CD4-positive, alpha-beta T cell treated with Interleukin-6 for 4 hours (primary cell): ENCODE measurements at regions not wholly inside any gene's neighbourhood (a gene's known extent, or its start where the extent isn't known, plus 50 kb on each side); places are given as distances from the start of the nearest gene placed in this dataset.
"Not testable (repeated sequence)": the region's sequence is repeated elsewhere in the genome, so short reads cannot be mapped to it uniquely, and the experiment has no call there.

ENCODE experiments used
- DNase-seq: peaks from one replicate; pipeline ENCODE4 v3.0.0-alpha.2; 2020; ENCODE audit warnings: mixed read lengths

- no peak for DNase-seq
Measured at GRCh38 chr11:25527841-25528240, 804.1 kb upstream of the ANO3 start.

- DNase-seq: no peak
Measured at GRCh38 chr11:25529572-25529971, 802.4 kb upstream of the ANO3 start.

- no peak for DNase-seq
Measured at GRCh38 chr11:25535467-25536272, 796.3 kb upstream of the ANO3 start.

DNA sequence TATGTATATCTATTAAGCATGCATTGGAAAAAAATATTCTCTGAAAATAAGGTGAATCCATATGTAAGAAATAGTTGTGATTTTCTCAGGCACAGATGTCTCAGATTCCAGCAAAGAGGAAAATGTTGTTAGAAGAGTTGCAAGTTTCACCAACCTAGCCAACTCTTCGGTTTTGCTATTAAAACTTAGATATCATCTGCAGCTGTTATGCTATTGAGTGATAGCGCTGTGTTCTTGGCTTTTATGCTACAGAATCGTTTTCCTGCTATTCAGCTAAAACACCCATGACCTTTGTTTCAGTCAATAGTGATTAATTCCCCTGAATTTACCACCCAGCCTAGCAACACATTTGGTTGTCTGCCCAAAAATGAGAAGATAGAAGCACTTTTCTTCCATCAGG lies 795.6 kb upstream of the ANO3 start:
- DNase-seq: no peak

DNA sequence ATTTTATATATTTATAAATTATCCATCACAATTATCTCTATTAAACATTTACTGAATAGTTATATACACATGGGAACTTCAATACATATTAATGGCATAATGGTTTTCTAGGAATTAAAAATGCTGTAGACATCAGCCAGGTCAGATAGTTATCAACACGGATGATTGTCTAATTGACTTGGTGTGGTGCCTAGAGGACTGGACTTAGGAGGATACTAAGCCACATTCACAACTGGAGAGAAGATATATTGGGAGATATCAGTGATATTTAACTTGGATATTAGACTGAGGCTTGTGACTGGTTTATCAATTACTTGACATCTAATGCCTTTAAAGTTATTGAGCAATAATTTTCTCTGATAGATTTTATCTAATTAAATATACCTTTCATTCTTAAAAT lies 794.5 kb upstream of the ANO3 start:
- no peak for DNase-seq

DNA sequence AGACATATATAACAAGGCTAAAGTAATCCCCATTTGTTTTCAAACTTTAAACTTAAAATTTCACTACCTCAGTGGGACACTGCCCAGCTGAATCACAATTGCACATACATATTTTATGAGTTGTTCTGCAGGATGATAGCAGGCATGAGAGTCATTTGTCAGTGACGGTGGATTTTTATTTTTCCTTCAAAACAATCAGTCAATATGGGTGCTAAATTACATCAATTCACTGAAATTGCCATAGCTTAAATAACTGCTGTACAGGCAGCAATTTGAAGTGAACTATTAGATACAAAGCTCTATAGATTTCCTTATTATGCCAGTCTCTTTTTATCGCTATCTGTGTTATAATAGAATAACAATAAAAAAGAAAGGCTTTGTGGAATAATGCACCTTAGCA lies 784.6 kb upstream of the ANO3 start:
- DNase-seq: no peak

GRCh38 chr11:25562417-25562816 lies 769.5 kb upstream of the ANO3 start:
- DNase-seq: no peak

DNA sequence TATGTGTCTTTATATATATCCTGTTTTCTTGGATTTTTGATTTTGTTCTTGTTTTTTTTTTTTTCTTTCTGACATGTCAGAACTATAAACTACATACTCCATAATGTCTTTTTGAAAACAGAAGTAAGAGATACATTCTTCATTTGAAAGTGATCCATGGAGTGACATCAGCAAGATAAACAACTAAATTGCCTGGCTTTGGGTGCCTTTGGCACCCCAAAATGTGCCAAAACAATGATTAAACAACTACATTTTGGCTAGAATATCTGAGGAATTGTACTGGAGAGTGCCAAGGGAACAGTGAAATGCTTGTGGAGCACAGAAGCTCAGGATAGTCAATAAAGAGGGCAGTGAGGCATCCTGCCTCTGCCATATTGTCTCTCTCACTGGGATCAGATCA lies 766.1 kb upstream of the ANO3 start:
- no peak for DNase-seq

DNA sequence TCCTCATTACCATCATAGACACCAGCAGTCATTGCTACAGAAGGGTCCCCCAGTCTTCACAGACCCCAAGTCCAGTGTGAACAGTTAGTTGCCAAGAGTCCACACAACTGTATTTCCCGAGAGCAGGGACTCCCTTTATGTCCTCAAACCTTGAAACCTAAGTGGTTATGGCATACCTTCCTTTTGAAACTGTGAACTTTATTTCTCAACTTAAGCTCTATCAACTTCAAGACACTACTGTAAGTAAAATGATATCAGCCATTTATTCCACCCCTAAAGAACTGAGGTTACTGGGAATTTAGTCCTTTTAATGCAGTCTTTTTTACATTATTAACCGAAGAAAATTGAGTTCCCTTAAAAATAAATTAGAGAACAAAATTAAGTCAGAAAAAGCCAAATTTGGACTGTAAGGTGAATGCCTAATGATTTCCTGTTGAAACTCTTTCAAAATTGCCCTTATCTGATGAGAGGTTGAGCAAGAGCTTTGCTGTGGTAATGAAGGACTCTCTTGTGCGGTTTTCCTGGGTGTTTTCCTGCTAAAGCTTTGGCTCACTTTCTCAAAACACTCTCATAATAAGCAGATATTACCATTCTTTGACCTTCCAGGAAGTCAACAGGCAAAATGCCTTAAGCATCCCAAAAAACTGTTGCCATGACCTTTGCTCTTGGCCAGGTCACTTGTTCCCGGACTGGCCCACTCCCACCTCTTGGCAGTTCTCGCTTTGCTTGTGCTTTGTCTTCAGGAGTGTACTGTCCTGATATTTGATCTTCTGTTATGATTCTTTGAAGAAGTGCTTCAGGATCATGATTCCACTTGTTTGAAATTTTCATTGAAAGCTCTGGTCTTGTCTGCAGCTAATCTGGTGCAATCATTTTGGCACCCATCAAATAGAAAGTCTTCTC lies 765.4 kb upstream of the ANO3 start:
- no peak for DNase-seq

GRCh38 chr11:25576320-25576719 lies 755.6 kb upstream of the ANO3 start:
- no peak for DNase-seq

DNA sequence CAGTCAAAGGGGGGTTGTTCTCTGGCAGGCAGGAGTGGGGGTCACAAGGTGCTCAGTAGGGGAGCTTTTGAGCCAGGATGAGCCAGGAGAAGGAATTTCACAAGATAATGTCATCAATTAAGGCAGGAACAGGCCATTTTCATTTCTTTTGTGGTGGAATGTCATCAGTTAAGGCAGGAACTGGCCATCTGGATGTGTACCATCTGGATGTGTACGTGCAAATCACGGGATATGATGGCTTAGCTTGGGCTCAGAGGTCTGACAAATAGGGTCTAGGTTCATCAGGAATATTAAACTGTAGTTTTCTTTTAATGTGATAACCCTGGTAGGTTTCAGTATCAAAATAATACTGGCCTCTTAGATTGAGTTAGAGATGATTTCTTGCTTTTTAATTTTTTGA lies 752.4 kb upstream of the ANO3 start:
- not testable (repeated sequence) for DNase-seq

DNA sequence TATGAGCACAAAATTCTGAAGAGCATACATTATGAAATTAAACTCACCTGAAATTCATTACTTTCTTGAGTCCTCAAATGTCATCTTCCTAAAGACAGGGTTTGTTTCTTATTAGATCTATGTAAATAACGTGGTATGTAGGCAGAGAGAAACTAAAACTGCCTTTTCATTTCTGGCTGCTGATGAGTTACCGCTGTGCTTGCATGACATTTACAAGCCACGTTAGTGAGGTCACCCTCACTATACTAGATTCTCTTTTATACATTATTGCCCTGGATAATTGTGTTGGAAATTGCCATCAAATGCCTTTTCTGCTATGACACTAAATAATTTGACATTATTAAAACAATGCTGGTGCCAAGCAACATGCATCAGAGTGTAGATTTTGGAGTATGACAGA lies 748.3 kb upstream of the ANO3 start:
- DNase-seq: no peak

DNA sequence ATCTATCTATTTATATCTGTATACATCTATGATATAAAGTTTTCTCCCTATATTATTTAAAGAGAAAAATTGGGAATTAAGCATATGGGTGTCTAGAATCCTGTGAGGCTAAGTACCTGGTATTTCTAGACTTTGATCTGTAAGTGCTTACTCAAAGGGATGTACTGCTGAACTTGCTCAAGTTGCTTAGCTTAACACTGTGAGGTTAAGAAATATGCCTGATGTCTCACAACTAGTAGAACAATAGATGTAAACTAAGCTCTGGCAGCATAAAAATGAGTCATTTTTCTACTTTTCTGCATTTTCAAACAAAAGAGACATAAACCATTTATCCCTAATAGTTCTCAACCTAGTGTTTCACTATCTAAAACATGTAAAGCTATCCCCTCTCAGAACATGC lies 744.4 kb upstream of the ANO3 start:
- DNase-seq: no peak

DNA sequence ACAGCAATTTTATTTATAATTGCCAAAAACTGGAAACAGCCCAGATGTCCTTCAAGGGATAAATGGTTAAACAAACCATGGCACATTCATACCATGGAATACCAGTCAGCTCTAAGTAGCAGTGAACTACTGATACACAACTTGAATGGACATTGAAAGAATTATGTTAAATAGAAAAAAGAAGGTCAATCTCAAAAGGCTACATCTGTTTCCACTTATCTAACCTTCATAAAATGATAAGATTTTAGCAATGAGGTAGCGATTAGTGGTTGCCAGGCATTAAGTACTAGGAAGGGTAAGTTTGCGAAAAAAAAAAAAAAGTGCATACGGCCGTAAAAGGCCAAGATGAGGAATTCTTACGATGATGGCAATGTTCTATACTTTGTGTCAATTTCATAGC lies 738.7 kb upstream of the ANO3 start:
- DNase-seq: no peak

- no peak for DNase-seq
Measured at GRCh38 chr11:25596701-25597100, 735.2 kb upstream of the ANO3 start.

DNA sequence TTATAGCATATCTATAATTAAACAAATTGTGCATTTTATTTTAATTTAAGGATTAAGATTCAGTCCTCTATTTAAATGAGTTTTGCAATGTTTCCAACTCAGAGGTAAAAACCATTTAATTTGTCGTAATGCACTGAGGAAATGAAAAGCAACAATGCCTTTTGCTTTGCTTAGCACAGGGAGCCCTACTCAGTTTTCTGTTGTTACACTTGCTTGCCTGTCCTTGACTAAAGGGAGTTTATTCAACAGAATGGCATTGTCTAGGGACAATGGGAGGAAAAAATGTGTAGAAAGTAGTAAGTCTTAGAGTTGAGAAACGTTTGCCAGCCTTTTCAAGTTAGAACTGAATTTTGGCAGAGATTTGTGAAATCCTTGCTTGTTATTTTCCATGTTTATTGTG lies 734.2 kb upstream of the ANO3 start:
- no peak for DNase-seq

DNA sequence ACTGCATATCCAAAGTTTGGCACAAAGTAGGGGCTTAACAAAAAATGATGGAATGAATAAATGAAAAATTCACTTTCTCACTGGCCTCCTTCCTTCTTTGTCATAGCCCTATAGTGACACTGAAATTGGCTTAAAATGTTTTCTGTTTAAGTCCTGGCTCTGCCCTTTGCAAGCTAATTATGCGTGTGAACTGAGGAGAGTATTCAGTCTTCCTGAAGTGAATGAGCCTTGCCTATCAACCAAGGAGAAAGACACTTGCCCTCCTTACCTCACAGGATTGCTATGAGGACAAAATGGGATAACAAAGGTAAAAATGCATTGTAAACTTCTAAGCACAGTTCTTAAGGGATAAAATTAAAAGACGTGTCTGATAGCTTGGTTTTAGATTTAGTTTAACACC lies 729.8 kb upstream of the ANO3 start:
- no peak for DNase-seq

DNA sequence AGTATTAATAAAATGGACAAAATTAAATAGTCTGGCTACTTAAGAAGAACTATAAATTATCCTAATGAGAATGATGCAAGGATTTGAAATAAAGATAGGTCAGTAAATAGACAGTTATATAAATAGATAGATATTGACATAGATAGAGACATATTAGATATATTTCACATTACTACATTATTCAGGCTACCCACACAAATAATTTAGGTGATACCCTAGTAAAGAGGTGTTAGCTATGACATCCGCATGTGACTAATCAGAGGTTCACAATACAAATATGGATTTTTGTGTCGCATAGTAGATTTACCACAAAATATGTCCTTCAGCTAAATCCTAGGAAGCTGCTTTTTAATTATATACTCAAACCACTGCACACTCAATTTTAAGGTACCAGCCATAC lies 729.0 kb upstream of the ANO3 start:
- no peak for DNase-seq

DNA sequence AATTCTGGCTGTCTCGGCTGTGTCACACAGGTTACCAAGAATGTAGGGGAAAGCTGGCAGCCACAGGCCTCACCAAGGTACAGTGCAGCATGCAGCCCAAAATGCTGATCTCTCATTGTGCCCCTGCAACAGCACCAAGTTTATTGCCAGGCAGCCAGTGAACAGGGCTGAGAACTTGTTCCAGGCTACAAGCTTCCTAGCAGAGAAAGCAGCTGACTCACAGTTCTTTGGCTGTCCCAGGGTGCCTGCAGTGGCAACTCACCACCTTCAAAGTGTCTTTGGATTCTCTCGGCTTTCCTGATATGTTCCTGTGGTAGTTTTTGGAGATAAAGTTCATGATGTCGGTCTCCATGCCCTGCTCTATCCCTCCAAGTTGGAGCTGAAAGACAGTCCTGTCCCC lies 719.1 kb upstream of the ANO3 start:
- DNase-seq: no peak

- no peak for DNase-seq
Measured at GRCh38 chr11:25613451-25613850, 718.5 kb upstream of the ANO3 start.

- DNase-seq: no peak
Measured at GRCh38 chr11:25613865-25614264, 718.1 kb upstream of the ANO3 start.

DNA sequence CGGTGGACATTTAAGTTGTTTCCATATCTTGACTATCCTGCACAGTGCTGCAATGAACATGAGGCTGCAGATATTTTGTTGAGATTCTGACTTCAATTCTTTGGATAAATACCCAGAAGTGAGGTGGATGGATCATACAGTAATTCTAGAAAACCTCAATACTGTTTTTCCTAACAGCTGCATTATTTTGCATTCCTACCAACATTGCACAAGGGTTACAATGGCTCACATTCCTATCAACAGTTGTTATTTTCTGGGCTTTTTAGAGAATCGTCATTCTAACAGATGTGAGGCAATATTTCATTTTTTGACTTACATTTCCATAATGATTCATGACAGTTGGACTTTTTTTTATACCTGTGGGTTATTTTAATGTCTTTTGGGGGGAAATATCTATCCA lies 716.9 kb upstream of the ANO3 start:
- no peak for DNase-seq

GRCh38 chr11:25615841-25616240 lies 716.1 kb upstream of the ANO3 start:
- DNase-seq: no peak

- DNase-seq: no peak
Measured at GRCh38 chr11:25625094-25625493, 706.8 kb upstream of the ANO3 start.
